OCI-LY1 (cell line): ENCODE measurements at regions not wholly inside any gene's neighbourhood (a gene's known extent, or its start where the extent isn't known, plus 50 kb on each side); places are given as distances from the start of the nearest gene placed in this dataset.

Experiments
- H2AFZ ChIP-seq: fragments of 200-600 bp; sonication (generic), shearing (Covaris generic); 2 replicates; pipeline ENCODE4 v1.6.0; 2014; ENCODE audit warnings: antibody characterized with exemption, mild to moderate bottlenecking, low read length
- H3F3A ChIP-seq: fragments of 200-600 bp; sonication (generic), shearing (Covaris generic); 2 replicates; pipeline ENCODE4 v1.6.0; 2014; ENCODE audit warnings: mild to moderate bottlenecking, antibody characterized with exemption, low read length, moderate library complexity; ENCODE audit not compliant: insufficient read depth
- H3K27ac ChIP-seq: fragments of 200-600 bp; sonication (generic); 2 replicates; pipeline ENCODE4 v1.5.1; 2014; ENCODE audit warnings: low read length, mixed run types, mild to moderate bottlenecking, low read depth; ENCODE audit not compliant: poor library complexity, severe bottlenecking
- H3K27me3 ChIP-seq: fragments of 200-600 bp; sonication (generic); 2 replicates; pipeline ENCODE4 v1.6.0; 2014; ENCODE audit warnings: antibody characterized with exemption, mild to moderate bottlenecking, low read length, moderate library complexity; ENCODE audit not compliant: insufficient read depth
- H3K36me3 ChIP-seq: fragments of 200-600 bp; sonication (generic); 2 replicates; pipeline ENCODE4 v1.6.1; 2014; ENCODE audit warnings: mild to moderate bottlenecking, antibody characterized with exemption, low read length, moderate library complexity, mixed read lengths; ENCODE audit not compliant: insufficient read depth
- H3K4me1 ChIP-seq: fragments of 200-600 bp; sonication (generic); 2 replicates; pipeline ENCODE4 v1.5.1; 2014; ENCODE audit warnings: mild to moderate bottlenecking, low read length, moderate library complexity; ENCODE audit not compliant: insufficient read depth, severe bottlenecking
- H3K4me2 ChIP-seq: fragments of 200-600 bp; sonication (generic), shearing (Covaris generic); 2 replicates; pipeline ENCODE4 v1.6.1; 2014; ENCODE audit warnings: low read length
- H3K4me3 ChIP-seq: fragments of 200-600 bp; sonication (generic); 2 replicates; pipeline ENCODE4 v1.5.1; 2014; ENCODE audit warnings: low read length, low read depth, mild to moderate bottlenecking, mixed read lengths; ENCODE audit not compliant: poor library complexity, severe bottlenecking
- H3K79me2 ChIP-seq: fragments of 200-600 bp; shearing (Covaris generic); 2 replicates; pipeline ENCODE4 v1.6.1; 2016; ENCODE audit warnings: mixed run types, low read length, mixed read lengths; ENCODE audit not compliant: insufficient read depth
- H3K9ac ChIP-seq: fragments of 200-600 bp; sonication (generic), shearing (Covaris generic); 2 replicates; pipeline ENCODE4 v1.6.1; 2014; ENCODE audit warnings: mild to moderate bottlenecking, low read length, mixed read lengths
- H3K9me2 ChIP-seq: fragments of 200-600 bp; sonication (generic), shearing (Covaris generic); 2 replicates; pipeline ENCODE4 v1.6.1; 2014; ENCODE audit warnings: low read depth, mild to moderate bottlenecking, low read length, mixed read lengths
- H3K9me3 ChIP-seq: fragments of 200-600 bp; shearing (Covaris generic); 2 replicates; pipeline ENCODE4 v1.6.1; 2014; ENCODE audit warnings: low read length, mixed read lengths
- H4K20me1 ChIP-seq: fragments of 200-600 bp; sonication (generic), shearing (Covaris generic); 2 replicates; pipeline ENCODE4 v1.6.0; 2016; ENCODE audit warnings: mild to moderate bottlenecking, low read length; ENCODE audit not compliant: insufficient read depth
- EZH2 ChIP-seq: fragments of 200-600 bp; sonication (generic), shearing (Covaris generic); IDR thresholded peaks from 2 replicates; pipeline ENCODE4 v1.8.0; 2017; ENCODE audit warnings: borderline replicate concordance, mixed run types, mild to moderate bottlenecking, antibody characterized with exemption, low read length, moderate library complexity, mixed read lengths
- TF ChIP-seq, protein P1 (sequence below): fragments of 200-600 bp; sonication (generic), shearing (Covaris generic); IDR thresholded peaks from 2 replicates; pipeline ENCODE4 v1.5.1; 2017; ENCODE audit warnings: mild to moderate bottlenecking, antibody characterized with exemption, low read length, moderate library complexity, mixed read lengths

DNA sequence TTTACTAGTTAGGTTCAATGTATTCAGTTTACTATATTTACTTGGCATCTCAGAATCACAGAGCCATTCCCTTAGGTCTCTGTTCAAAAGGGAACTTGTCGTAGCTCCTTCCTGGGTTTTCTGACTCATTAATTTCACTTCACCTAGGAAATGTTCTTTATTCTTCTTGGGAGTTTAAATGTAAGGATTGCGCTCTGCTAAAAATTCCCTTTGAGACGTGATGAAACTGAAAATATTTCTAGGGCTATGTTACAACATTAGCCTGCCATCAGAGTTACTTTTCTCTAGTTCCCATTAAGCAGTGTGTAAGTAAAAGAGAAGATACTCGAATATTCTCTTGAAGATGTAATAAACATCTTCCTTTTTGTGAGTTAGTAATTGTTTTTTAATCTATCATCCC is 209.5 kb downstream of the CASP12 start:
- Histone ChIP-seq H4K20me1 (no peaks in the 10 kb centered on the region), H3K79me2 (no peaks in the 10 kb centered on the region), H3K9me2 (no peaks in the 10 kb centered on the region), H3K4me2 (no peak overlapping the region), H3K27ac (no peak overlapping the region), H3F3A (no peaks in the 10 kb centered on the region), H3K4me3 (no peak overlapping the region), H2AFZ (no peak overlapping the region), H3K27me3 (no peaks in the 10 kb centered on the region), H3K9ac (no peak overlapping the region), H3K9me3 (no peaks in the 10 kb centered on the region), H3K36me3 (no peaks in the 10 kb centered on the region), H3K4me1 (no peaks in the 10 kb centered on the region)
- TF ChIP-seq, protein P1, sequence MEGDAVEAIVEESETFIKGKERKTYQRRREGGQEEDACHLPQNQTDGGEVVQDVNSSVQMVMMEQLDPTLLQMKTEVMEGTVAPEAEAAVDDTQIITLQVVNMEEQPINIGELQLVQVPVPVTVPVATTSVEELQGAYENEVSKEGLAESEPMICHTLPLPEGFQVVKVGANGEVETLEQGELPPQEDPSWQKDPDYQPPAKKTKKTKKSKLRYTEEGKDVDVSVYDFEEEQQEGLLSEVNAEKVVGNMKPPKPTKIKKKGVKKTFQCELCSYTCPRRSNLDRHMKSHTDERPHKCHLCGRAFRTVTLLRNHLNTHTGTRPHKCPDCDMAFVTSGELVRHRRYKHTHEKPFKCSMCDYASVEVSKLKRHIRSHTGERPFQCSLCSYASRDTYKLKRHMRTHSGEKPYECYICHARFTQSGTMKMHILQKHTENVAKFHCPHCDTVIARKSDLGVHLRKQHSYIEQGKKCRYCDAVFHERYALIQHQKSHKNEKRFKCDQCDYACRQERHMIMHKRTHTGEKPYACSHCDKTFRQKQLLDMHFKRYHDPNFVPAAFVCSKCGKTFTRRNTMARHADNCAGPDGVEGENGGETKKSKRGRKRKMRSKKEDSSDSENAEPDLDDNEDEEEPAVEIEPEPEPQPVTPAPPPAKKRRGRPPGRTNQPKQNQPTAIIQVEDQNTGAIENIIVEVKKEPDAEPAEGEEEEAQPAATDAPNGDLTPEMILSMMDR = no peak
- TF ChIP-seq EZH2 = no peak

DNA sequence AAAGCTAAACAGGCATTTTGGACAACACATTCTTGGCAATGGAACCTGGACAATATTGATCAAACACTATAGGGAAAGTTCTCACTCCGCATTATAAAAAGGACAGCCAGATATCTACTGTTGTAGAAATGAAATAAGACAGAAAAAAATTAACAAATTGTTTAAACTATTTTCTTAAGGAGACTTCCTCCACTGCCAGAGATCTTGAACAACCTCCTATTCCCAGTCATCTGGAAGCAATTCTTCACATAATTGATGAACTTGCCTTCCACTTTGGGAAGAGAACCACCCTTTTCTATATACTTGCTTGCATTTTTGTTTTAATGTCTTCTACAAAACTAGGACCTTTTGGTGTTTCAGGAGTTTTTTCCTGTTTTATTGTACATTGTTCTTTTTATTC is 216.1 kb downstream of the CASP12 start:
- Histone ChIP-seq H3K27me3 (no peaks in the 10 kb centered on the region), H3F3A (no peaks in the 10 kb centered on the region), H3K4me1 (no peaks in the 10 kb centered on the region), H3K36me3 (no peaks in the 10 kb centered on the region), H3K9ac (no peak overlapping the region), H3K9me2 (no peaks in the 10 kb centered on the region), H3K4me2 (no peak overlapping the region), H3K27ac (no peak overlapping the region), H3K79me2 (no peaks in the 10 kb centered on the region), H3K4me3 (no peak overlapping the region), H3K9me3 (no peaks in the 10 kb centered on the region), H2AFZ (no peak overlapping the region), H4K20me1 (no peaks in the 10 kb centered on the region)
- TF ChIP-seq, protein P1 = no peak
- TF ChIP-seq EZH2 = no peak

GRCh38 chr11:104679258-104679657 is 219.0 kb downstream of the CASP12 start:
- Histone ChIP-seq H3F3A (no peaks in the 10 kb centered on the region), H3K9ac (no peak overlapping the region), H2AFZ (no peak overlapping the region), H3K4me1 (no peaks in the 10 kb centered on the region), H3K27me3 (no peaks in the 10 kb centered on the region), H3K9me2 (no peaks in the 10 kb centered on the region), H3K9me3 (no peaks in the 10 kb centered on the region), H3K4me2 (no peak overlapping the region), H3K4me3 (no peak overlapping the region), H4K20me1 (no peaks in the 10 kb centered on the region), H3K36me3 (no peaks in the 10 kb centered on the region), H3K27ac (no peak overlapping the region), H3K79me2 (no peaks in the 10 kb centered on the region)
- TF ChIP-seq, protein P1 = no peak
- TF ChIP-seq EZH2 = no peak
